Breast epithelium (tissue), 3 donors: ENCODE measurements at regions not wholly inside any gene's neighbourhood (a gene's known extent, or its start where the extent isn't known, plus 50 kb on each side); places are given as distances from the start of the nearest gene placed in this dataset.

Experiments used
- CTCF ChIP-seq, 3 donors: fragments of 450-650 bp; IDR thresholded peaks; one replicate each; pipeline ENCODE4 v1.5.1; 2016 to 2017; ENCODE audit warnings: antibody characterized with exemption in 3 of 3, mild to moderate bottlenecking in 3 of 3, moderate library complexity in 3 of 3
- POLR2A ChIP-seq: fragments of 450-650 bp; IDR thresholded peaks from one replicate; pipeline ENCODE4 v1.6.1; 2016; ENCODE audit warnings: antibody characterized with exemption, mild to moderate bottlenecking, moderate library complexity
- POLR2AphosphoS5 ChIP-seq, 3 donors: sonication (generic); formaldehyde crosslinking; IDR thresholded peaks; one replicate each; pipeline ENCODE4 v1.6.1; 2017; ENCODE audit warnings: antibody characterized with exemption in 3 of 3

- TF ChIP-seq CTCF (IDR thresholded peaks at IDR 0.05) (no peak), POLR2AphosphoS5 (IDR thresholded peaks at IDR 0.05) (no peak), POLR2A (no peak)
Observed at GRCh38 chr12:107580750-107581618, 104.6 kb upstream of the PWP1 start.
